AG10803 (cell line): ENCODE measurements at regions not wholly inside any gene's neighbourhood (a gene's known extent, or its start where the extent isn't known, plus 50 kb on each side); places are given as distances from the start of the nearest gene placed in this dataset.

Source experiments
- DNase-seq: peaks from one replicate; pipeline ENCODE4 v3.0.0; 2010; ENCODE audit warnings: low read depth
- H3K4me3 ChIP-seq: 2 replicates; pipeline ENCODE4 v1.5.1; 2011; ENCODE audit warnings: mild to moderate bottlenecking, low read length, control low read depth
- CTCF ChIP-seq: conservative IDR thresholded peaks from 2 replicates; pipeline ENCODE4 v1.5.1; 2011; ENCODE audit warnings: mild to moderate bottlenecking, low read length, control low read depth, inconsistent platforms

GRCh38 chr7:131042269-131043160, 285.2 kb upstream of the MKLN1 start:
- H3K4me3 ChIP-seq, result no peak overlapping the region
- no peak for DNase-seq
- no peak for TF ChIP-seq CTCF

- DNase-seq, result no peak
- no peak overlapping the region for H3K4me3 ChIP-seq
- no peak for TF ChIP-seq CTCF
Measured at GRCh38 chr7:131045526-131045925, 282.1 kb upstream of the MKLN1 start.

GRCh38 chr7:131046246-131046645, 281.4 kb upstream of the MKLN1 start:
- no peak for TF ChIP-seq CTCF
- H3K4me3 ChIP-seq, result no peak overlapping the region
- no peak for DNase-seq

GRCh38 chr7:131047651-131048304, 279.9 kb upstream of the MKLN1 start:
- H3K4me3 ChIP-seq, result no peak overlapping the region
- no peak for TF ChIP-seq CTCF
- peak; percentile 54 for DNase-seq

GRCh38 chr7:131051304-131051703, 276.4 kb upstream of the MKLN1 start:
- TF ChIP-seq CTCF, result no peak
- H3K4me3 ChIP-seq, result no peak overlapping the region
- no peak for DNase-seq

GRCh38 chr7:131052285-131052904, 275.3 kb upstream of the MKLN1 start:
- TF ChIP-seq CTCF, result no peak
- no peak for DNase-seq
- H3K4me3 ChIP-seq, result no peak overlapping the region

GRCh38 chr7:131056007-131056406, 271.7 kb upstream of the MKLN1 start:
- TF ChIP-seq CTCF, result no peak
- no peak for DNase-seq
- H3K4me3 ChIP-seq, result no peak overlapping the region
